ENCODE measurements at regions not wholly inside any gene's neighbourhood (a gene's known extent, or its start where the extent isn't known, plus 50 kb on each side); places are given as distances from the start of the nearest gene placed in this dataset.

- TF ChIP-seq, protein P1, sequence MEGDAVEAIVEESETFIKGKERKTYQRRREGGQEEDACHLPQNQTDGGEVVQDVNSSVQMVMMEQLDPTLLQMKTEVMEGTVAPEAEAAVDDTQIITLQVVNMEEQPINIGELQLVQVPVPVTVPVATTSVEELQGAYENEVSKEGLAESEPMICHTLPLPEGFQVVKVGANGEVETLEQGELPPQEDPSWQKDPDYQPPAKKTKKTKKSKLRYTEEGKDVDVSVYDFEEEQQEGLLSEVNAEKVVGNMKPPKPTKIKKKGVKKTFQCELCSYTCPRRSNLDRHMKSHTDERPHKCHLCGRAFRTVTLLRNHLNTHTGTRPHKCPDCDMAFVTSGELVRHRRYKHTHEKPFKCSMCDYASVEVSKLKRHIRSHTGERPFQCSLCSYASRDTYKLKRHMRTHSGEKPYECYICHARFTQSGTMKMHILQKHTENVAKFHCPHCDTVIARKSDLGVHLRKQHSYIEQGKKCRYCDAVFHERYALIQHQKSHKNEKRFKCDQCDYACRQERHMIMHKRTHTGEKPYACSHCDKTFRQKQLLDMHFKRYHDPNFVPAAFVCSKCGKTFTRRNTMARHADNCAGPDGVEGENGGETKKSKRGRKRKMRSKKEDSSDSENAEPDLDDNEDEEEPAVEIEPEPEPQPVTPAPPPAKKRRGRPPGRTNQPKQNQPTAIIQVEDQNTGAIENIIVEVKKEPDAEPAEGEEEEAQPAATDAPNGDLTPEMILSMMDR (conservative IDR thresholded peaks at IDR 0.05; ENCODE audit: low read depth in 2 of 2): no peak
- TF ChIP-seq, protein P2, sequence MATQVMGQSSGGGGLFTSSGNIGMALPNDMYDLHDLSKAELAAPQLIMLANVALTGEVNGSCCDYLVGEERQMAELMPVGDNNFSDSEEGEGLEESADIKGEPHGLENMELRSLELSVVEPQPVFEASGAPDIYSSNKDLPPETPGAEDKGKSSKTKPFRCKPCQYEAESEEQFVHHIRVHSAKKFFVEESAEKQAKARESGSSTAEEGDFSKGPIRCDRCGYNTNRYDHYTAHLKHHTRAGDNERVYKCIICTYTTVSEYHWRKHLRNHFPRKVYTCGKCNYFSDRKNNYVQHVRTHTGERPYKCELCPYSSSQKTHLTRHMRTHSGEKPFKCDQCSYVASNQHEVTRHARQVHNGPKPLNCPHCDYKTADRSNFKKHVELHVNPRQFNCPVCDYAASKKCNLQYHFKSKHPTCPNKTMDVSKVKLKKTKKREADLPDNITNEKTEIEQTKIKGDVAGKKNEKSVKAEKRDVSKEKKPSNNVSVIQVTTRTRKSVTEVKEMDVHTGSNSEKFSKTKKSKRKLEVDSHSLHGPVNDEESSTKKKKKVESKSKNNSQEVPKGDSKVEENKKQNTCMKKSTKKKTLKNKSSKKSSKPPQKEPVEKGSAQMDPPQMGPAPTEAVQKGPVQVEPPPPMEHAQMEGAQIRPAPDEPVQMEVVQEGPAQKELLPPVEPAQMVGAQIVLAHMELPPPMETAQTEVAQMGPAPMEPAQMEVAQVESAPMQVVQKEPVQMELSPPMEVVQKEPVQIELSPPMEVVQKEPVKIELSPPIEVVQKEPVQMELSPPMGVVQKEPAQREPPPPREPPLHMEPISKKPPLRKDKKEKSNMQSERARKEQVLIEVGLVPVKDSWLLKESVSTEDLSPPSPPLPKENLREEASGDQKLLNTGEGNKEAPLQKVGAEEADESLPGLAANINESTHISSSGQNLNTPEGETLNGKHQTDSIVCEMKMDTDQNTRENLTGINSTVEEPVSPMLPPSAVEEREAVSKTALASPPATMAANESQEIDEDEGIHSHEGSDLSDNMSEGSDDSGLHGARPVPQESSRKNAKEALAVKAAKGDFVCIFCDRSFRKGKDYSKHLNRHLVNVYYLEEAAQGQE (IDR thresholded peaks at IDR 0.05; ENCODE audit: unreplicated experiment): no peak
- no peak for TF ChIP-seq ZNF331 (CRISPR knock-in tag; IDR thresholded peaks at IDR 0.05; ENCODE audit: low read depth)
- TF ChIP-seq CREB1 (CRISPR knock-in tag; IDR thresholded peaks at IDR 0.05; ENCODE audit: low read depth): no peak
- TF ChIP-seq POLR2AphosphoS5 (IDR thresholded peaks at IDR 0.05; ENCODE audit: low read depth): no peak
- TF ChIP-seq NANOG (IDR thresholded peaks at IDR 0.05; ENCODE audit: borderline replicate concordance): no peak
- TF ChIP-seq EZH2phosphoT487 (IDR thresholded peaks at IDR 0.05; ENCODE audit: unreplicated experiment): no peak
- TF ChIP-seq STAT1 (IDR thresholded peaks at IDR 0.05; ENCODE audit: unreplicated experiment): no peak
- TF ChIP-seq ETS1 (IDR thresholded peaks at IDR 0.05): no peak
Observed at GRCh38 chr20:40262219-40262618, 426.8 kb downstream of the MAFB start (continued).

DNA sequence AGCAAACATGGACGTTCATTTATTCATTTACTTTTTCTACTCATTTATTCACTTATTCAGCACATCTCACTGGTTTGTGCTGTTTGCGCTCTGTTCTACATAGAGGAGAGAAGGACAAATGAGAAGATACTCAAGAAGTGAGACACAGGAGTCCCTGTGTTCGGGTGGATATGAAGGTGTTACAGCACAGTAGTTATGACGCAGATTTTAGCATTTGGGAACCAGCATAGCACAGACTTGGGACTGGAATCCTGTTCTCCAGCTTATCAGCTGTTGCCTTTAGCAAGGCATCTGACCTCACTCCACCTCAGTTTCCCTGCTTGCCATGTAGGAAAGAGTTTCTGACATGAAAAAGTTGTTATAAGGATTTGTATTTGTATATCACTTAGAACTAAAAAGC, 430.1 kb downstream of the MAFB start:
- no peak overlapping the region for H3K4me2 ChIP-seq
- no peak overlapping the region for H3K4me3 ChIP-seq
- Mint-ChIP-seq H3K36me3 (ENCODE audit: low read depth) (peaks cover 6% of the 10 kb centered on the region; the same call in 2 of the 3 replicates), H3K9me3 (no peaks in the 10 kb centered on the region), H3K27ac (no peak overlapping the region), H3K4me1 (peaks cover 15% of the 10 kb centered on the region), H3K27me3 (ENCODE audit: insufficient read depth, low read depth, poor library complexity) (peaks cover 1% of the 10 kb centered on the region), H3K4me3 (no peak overlapping the region)
- H3K27me3 ChIP-seq (ENCODE audit: insufficient read depth): no peaks in the 10 kb centered on the region
- TF ChIP-seq, protein P1 (conservative IDR thresholded peaks at IDR 0.05; ENCODE audit: low read depth in 2 of 2): no peak
- TF ChIP-seq EZH2phosphoT487 (IDR thresholded peaks at IDR 0.05; ENCODE audit: unreplicated experiment): no peak
- TF ChIP-seq, protein P3, sequence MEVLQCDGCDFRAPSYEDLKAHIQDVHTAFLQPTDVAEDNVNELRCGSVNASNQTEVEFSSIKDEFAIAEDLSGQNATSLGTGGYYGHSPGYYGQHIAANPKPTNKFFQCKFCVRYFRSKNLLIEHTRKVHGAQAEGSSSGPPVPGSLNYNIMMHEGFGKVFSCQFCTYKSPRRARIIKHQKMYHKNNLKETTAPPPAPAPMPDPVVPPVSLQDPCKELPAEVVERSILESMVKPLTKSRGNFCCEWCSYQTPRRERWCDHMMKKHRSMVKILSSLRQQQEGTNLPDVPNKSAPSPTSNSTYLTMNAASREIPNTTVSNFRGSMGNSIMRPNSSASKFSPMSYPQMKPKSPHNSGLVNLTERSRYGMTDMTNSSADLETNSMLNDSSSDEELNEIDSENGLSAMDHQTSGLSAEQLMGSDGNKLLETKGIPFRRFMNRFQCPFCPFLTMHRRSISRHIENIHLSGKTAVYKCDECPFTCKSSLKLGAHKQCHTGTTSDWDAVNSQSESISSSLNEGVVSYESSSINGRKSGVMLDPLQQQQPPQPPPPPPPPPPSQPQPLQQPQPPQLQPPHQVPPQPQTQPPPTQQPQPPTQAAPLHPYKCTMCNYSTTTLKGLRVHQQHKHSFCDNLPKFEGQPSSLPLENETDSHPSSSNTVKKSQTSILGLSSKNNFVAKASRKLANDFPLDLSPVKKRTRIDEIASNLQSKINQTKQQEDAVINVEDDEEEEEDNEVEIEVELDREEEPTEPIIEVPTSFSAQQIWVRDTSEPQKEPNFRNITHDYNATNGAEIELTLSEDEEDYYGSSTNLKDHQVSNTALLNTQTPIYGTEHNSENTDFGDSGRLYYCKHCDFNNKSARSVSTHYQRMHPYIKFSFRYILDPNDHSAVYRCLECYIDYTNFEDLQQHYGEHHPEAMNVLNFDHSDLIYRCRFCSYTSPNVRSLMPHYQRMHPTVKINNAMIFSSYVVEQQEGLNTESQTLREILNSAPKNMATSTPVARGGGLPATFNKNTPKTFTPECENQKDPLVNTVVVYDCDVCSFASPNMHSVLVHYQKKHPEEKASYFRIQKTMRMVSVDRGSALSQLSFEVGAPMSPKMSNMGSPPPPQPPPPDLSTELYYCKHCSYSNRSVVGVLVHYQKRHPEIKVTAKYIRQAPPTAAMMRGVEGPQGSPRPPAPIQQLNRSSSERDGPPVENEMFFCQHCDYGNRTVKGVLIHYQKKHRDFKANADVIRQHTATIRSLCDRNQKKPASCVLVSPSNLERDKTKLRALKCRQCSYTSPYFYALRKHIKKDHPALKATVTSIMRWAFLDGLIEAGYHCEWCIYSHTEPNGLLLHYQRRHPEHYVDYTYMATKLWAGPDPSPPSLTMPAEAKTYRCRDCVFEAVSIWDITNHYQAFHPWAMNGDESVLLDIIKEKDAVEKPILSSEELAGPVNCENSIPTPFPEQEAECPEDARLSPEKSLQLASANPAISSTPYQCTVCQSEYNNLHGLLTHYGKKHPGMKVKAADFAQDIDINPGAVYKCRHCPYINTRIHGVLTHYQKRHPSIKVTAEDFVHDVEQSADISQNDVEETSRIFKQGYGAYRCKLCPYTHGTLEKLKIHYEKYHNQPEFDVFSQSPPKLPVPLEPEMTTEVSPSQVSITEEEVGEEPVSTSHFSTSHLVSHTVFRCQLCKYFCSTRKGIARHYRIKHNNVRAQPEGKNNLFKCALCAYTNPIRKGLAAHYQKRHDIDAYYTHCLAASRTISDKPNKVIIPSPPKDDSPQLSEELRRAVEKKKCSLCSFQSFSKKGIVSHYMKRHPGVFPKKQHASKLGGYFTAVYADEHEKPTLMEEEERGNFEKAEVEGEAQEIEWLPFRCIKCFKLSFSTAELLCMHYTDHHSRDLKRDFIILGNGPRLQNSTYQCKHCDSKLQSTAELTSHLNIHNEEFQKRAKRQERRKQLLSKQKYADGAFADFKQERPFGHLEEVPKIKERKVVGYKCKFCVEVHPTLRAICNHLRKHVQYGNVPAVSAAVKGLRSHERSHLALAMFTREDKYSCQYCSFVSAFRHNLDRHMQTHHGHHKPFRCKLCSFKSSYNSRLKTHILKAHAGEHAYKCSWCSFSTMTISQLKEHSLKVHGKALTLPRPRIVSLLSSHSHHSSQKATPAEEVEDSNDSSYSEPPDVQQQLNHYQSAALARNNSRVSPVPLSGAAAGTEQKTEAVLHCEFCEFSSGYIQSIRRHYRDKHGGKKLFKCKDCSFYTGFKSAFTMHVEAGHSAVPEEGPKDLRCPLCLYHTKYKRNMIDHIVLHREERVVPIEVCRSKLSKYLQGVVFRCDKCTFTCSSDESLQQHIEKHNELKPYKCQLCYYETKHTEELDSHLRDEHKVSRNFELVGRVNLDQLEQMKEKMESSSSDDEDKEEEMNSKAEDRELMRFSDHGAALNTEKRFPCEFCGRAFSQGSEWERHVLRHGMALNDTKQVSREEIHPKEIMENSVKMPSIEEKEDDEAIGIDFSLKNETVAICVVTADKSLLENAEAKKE (CRISPR knock-in tag; IDR thresholded peaks at IDR 0.05): no peak
- H4K20me1 ChIP-seq (replicated peaks; ENCODE audit: insufficient read depth): no peaks in the 10 kb centered on the region
- DNase-seq (ENCODE audit: low spot score): no peak
- no peak overlapping the region for H2AFZ ChIP-seq
- H3F3A ChIP-seq (replicated peaks; ENCODE audit: low read depth): no peaks in the 10 kb centered on the region
- no peaks in the 10 kb centered on the region for H3K9me2 ChIP-seq (ENCODE audit: insufficient read depth)
- peaks cover 16% of the 10 kb centered on the region for H3K79me2 ChIP-seq (replicated peaks; ENCODE audit: insufficient read depth)
- H3K36me3 ChIP-seq (ENCODE audit: insufficient read depth): no peaks in the 10 kb centered on the region
- H3K27ac ChIP-seq (ENCODE audit: low read depth): no peak overlapping the region
- ATAC-seq: no peak
- peaks cover 12% of the 10 kb centered on the region for H3K4me1 ChIP-seq (ENCODE audit: insufficient read depth)
